ENCODE measurements at regions not wholly inside any gene's neighbourhood (a gene's known extent, or its start where the extent isn't known, plus 50 kb on each side); places are given as distances from the start of the nearest gene placed in this dataset.
"Not testable (repeated sequence)": the region's sequence is repeated elsewhere in the genome, so short reads cannot be mapped to it uniquely, and the experiment has no call there.

DNA sequence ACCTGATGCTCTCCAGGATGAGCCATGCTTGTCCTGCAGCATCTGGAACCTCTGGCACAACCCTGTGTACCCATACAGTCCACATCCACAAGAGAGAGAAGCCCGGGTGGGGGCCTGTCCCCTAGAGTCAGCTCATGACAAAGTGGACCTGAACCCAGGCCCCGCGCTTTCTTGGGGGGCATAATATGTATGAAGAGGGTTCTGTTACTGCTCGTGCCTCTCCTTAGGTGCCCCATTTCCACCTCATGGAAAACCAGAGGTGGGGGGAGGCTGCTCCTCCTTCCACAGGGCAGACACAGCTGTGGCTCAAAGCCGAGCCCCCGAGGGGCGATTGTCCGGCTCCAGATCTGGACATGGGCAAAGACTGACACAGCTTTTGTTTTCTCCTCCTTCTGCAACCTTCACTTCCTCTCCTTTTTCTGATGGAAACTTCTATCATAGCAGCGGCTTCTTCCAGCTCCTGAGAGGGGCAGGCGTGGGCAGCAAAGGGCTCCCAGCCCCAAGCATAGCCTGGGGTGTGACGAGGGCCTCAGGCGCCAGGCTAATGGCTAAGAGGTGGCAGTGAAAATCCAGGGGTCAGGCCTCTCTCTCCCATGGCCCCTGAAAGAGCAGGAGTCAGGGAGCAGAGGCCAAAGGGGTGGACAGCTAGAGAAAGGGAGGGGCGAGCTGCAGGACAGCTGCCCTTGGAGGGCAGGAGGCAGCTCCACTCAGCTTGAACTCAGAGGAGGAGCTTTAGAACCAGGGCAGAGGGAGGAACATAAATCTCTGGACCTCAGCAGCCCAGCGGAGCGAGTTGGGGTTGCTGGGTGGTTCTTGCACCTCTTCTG lies 155.5 kb downstream of the ZFP36L2 start:
- H3K9me3 ChIP-seq (ENCODE audit: low read length): no peaks in the 10 kb centered on the region
- H3K27me3 ChIP-seq (ENCODE audit: control insufficient read depth in 1 of 2, insufficient read depth in 2 of 2, low read length in 2 of 2): no peaks in the 10 kb centered on the region
- H3K36me3 ChIP-seq (ENCODE audit: insufficient read depth, low read length): no peaks in the 10 kb centered on the region
- H3K4me3 ChIP-seq (ENCODE audit: low read depth in 1 of 2, low read length in 2 of 2): no peak overlapping the region
- H3K27ac ChIP-seq (ENCODE audit: low read depth, low read length): no peak overlapping the region
- H3K4me1 ChIP-seq (ENCODE audit: insufficient read depth, low read length): peaks cover 53% of the 10 kb centered on the region
- no peak overlapping the region for H3K9ac ChIP-seq (ENCODE audit: low read length)

DNA sequence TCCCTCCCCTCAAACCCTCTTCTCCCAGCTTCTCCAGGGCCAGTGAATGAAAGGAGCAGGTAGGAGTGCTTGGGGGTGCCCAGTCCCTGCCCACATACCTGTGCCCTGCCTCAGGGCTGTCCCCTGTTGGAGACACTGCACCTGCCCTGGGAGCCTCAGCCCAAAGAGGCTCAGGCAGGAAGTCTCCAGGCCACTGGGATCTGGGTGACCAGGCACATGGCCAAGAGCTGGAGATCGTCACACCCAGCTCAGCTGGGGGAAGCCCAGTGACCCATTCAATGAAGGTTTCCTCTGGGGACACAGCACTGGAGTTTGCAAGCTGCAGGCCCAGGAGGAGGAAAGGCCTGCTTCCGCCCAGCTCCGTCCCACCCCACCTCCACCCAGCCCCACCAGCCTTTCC lies 156.4 kb downstream of the ZFP36L2 start:
- Histone ChIP-seq H3K4me3 (ENCODE audit: low read depth in 1 of 2, low read length in 2 of 2) (no peak overlapping the region), H3K27ac (ENCODE audit: low read depth, low read length) (no peak overlapping the region), H3K27me3 (ENCODE audit: control insufficient read depth in 1 of 2, insufficient read depth in 2 of 2, low read length in 2 of 2) (no peaks in the 10 kb centered on the region), H3K9me3 (ENCODE audit: low read length) (no peaks in the 10 kb centered on the region), H3K4me1 (ENCODE audit: insufficient read depth, low read length) (peaks cover 46% of the 10 kb centered on the region), H3K9ac (ENCODE audit: low read length) (no peak overlapping the region), H3K36me3 (ENCODE audit: insufficient read depth, low read length) (no peaks in the 10 kb centered on the region)

GRCh38 chr2:43068631-43069517 lies 157.5 kb downstream of the ZFP36L2 start:
- Histone ChIP-seq H3K27ac (ENCODE audit: low read depth, low read length) (no peak overlapping the region), H3K4me3 (ENCODE audit: low read depth in 1 of 2, low read length in 2 of 2) (no peak overlapping the region), H3K9ac (ENCODE audit: low read length) (no peak overlapping the region), H3K9me3 (ENCODE audit: low read length) (no peaks in the 10 kb centered on the region), H3K36me3 (ENCODE audit: insufficient read depth, low read length) (no peaks in the 10 kb centered on the region), H3K27me3 (ENCODE audit: control insufficient read depth in 1 of 2, insufficient read depth in 2 of 2, low read length in 2 of 2) (no peaks in the 10 kb centered on the region), H3K4me1 (ENCODE audit: insufficient read depth, low read length) (peaks cover 34% of the 10 kb centered on the region)

- Histone ChIP-seq H3K9ac (ENCODE audit: low read length) (no peak overlapping the region), H3K4me3 (ENCODE audit: low read depth in 1 of 2, low read length in 2 of 2) (no peak overlapping the region), H3K36me3 (ENCODE audit: insufficient read depth, low read length) (no peaks in the 10 kb centered on the region), H3K4me1 (ENCODE audit: insufficient read depth, low read length) (peaks cover 27% of the 10 kb centered on the region), H3K27ac (ENCODE audit: low read depth, low read length) (no peak overlapping the region), H3K9me3 (ENCODE audit: low read length) (no peaks in the 10 kb centered on the region), H3K27me3 (ENCODE audit: control insufficient read depth in 1 of 2, insufficient read depth in 2 of 2, low read length in 2 of 2) (no peaks in the 10 kb centered on the region)
Measured at GRCh38 chr2:43068041-43068533, 158.3 kb downstream of the ZFP36L2 start.

GRCh38 chr2:43067254-43068040 lies 159.0 kb downstream of the ZFP36L2 start:
- Histone ChIP-seq H3K9ac (ENCODE audit: low read length) (no peak overlapping the region), H3K9me3 (ENCODE audit: low read length) (no peaks in the 10 kb centered on the region), H3K27ac (ENCODE audit: low read depth, low read length) (no peak overlapping the region), H3K4me3 (ENCODE audit: low read depth in 1 of 2, low read length in 2 of 2) (no peak overlapping the region), H3K4me1 (ENCODE audit: insufficient read depth, low read length) (peaks cover 27% of the 10 kb centered on the region), H3K27me3 (ENCODE audit: control insufficient read depth in 1 of 2, insufficient read depth in 2 of 2, low read length in 2 of 2) (no peaks in the 10 kb centered on the region), H3K36me3 (ENCODE audit: insufficient read depth, low read length) (no peaks in the 10 kb centered on the region)

GRCh38 chr2:43066541-43067253 lies 159.7 kb downstream of the ZFP36L2 start:
- H3K9ac ChIP-seq (ENCODE audit: low read length); H3K27me3 ChIP-seq (ENCODE audit: control insufficient read depth in 1 of 2, insufficient read depth in 2 of 2, low read length in 2 of 2); H3K4me3 ChIP-seq (ENCODE audit: low read depth in 1 of 2, low read length in 2 of 2); H3K9me3 ChIP-seq (ENCODE audit: low read length); H3K36me3 ChIP-seq (ENCODE audit: insufficient read depth, low read length); H3K27ac ChIP-seq (ENCODE audit: low read depth, low read length): not testable (repeated sequence)
- peaks cover 19% of the 10 kb centered on the region for H3K4me1 ChIP-seq (ENCODE audit: insufficient read depth, low read length)

DNA sequence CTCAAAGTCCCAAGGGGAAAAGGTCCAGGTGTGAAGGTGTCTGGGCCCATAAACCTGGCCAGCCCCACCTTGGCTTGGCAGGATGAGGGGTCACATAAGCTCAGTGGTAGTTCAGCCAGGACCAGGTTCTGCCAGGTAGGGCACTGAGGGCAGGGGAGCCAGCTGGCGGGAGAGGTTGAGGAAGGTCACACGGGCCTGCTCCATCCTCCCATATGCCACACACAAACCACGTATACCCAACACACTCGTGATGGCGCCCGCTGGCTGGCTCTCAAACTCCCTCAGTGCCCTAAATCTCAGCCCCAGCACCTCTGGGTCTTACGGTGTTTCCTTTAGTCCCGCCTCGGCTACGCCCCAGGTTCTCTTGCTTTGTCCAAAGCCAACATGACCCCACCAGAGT lies 160.5 kb downstream of the ZFP36L2 start:
- Histone ChIP-seq H3K9me3 (ENCODE audit: low read length) (no peaks in the 10 kb centered on the region), H3K4me1 (ENCODE audit: insufficient read depth, low read length) (peaks cover 11% of the 10 kb centered on the region), H3K4me3 (ENCODE audit: low read depth in 1 of 2, low read length in 2 of 2) (no peak overlapping the region), H3K27me3 (ENCODE audit: control insufficient read depth in 1 of 2, insufficient read depth in 2 of 2, low read length in 2 of 2) (no peaks in the 10 kb centered on the region), H3K9ac (ENCODE audit: low read length) (no peak overlapping the region), H3K27ac (ENCODE audit: low read depth, low read length) (no peak overlapping the region), H3K36me3 (ENCODE audit: insufficient read depth, low read length) (no peaks in the 10 kb centered on the region)

GRCh38 chr2:43065036-43065435 lies 161.4 kb downstream of the ZFP36L2 start:
- Histone ChIP-seq H3K9ac (ENCODE audit: low read length) (no peak overlapping the region), H3K4me1 (ENCODE audit: insufficient read depth, low read length) (peaks cover 3% of the 10 kb centered on the region), H3K4me3 (ENCODE audit: low read depth in 1 of 2, low read length in 2 of 2) (no peak overlapping the region), H3K36me3 (ENCODE audit: insufficient read depth, low read length) (no peaks in the 10 kb centered on the region), H3K27me3 (ENCODE audit: control insufficient read depth in 1 of 2, insufficient read depth in 2 of 2, low read length in 2 of 2) (no peaks in the 10 kb centered on the region), H3K9me3 (ENCODE audit: low read length) (no peaks in the 10 kb centered on the region), H3K27ac (ENCODE audit: low read depth, low read length) (no peak overlapping the region)

GRCh38 chr2:43063096-43063495 lies 163.3 kb downstream of the ZFP36L2 start:
- H3K27ac ChIP-seq (ENCODE audit: low read depth, low read length): not testable (repeated sequence)

DNA sequence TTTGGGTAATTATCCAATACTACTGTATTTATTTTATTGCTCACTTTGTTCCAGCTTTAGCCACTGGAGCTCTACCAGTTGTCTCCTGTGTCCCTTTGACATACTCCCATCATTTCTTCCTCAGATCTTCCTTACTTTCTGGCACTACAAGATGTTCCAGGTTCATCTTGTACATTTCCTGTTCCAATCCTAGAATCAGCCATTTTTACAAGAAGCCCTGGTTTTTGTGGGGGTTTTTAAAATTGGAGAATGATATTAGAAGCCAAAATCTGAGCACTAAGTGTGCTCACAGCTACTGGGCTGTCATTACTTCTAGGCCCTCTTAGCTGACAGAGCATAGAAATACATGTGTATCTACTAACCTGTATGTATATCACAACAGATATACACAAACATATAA lies 164.3 kb downstream of the ZFP36L2 start:
- Histone ChIP-seq H3K9me3 (ENCODE audit: low read length) (no peaks in the 10 kb centered on the region), H3K9ac (ENCODE audit: low read length) (no peak overlapping the region), H3K27ac (ENCODE audit: low read depth, low read length) (no peak overlapping the region), H3K4me1 (ENCODE audit: insufficient read depth, low read length) (peaks cover 6% of the 10 kb centered on the region), H3K36me3 (ENCODE audit: insufficient read depth, low read length) (no peaks in the 10 kb centered on the region), H3K4me3 (ENCODE audit: low read depth in 1 of 2, low read length in 2 of 2) (no peak overlapping the region), H3K27me3 (ENCODE audit: control insufficient read depth in 1 of 2, insufficient read depth in 2 of 2, low read length in 2 of 2) (no peaks in the 10 kb centered on the region)

More at GRCh38 chr2:43063096-43063495, 163.3 kb downstream of the ZFP36L2 start:
- not testable (repeated sequence) for H3K27me3 ChIP-seq (ENCODE audit: control insufficient read depth in 1 of 2, insufficient read depth in 2 of 2, low read length in 2 of 2); H3K9ac ChIP-seq (ENCODE audit: low read length); H3K4me1 ChIP-seq (ENCODE audit: insufficient read depth, low read length); H3K36me3 ChIP-seq (ENCODE audit: insufficient read depth, low read length); H3K4me3 ChIP-seq (ENCODE audit: low read depth in 1 of 2, low read length in 2 of 2); H3K9me3 ChIP-seq (ENCODE audit: low read length)

Data from muscle layer of colon (tissue), 2 donors.